WTC11 (cell line): ENCODE measurements at regions not wholly inside any gene's neighbourhood (a gene's known extent, or its start where the extent isn't known, plus 50 kb on each side); places are given as distances from the start of the nearest gene placed in this dataset.

Experiments
- ATAC-seq: fragments of 200-7000 bp; cut with Tn5 transposase; 2 replicates; pipeline ENCODE4 v1.10.0; 2021; ENCODE audit warnings: mild to moderate bottlenecking, moderate library complexity
- CTCF ChIA-PET: fragments of 300-600 bp; sonication (Branson Sonifier 250); formaldehyde crosslinking; loops from one replicate; lab custom pipeline; 2021; ENCODE audit warnings: antibody characterized with exemption; lab: Charles Lee
- POLR2A ChIA-PET: fragments of 350-600 bp; sonication (Branson Sonifier 250); formaldehyde crosslinking; loops from one replicate; lab custom pipeline; 2021; ENCODE audit warnings: antibody characterized with exemption; lab: Charles Lee
- DNase-seq: peaks from one replicate; pipeline ENCODE4 v3.0.0; 2021; ENCODE audit warnings: low spot score
- H3K27ac Mint-ChIP-seq: 2 replicates; pipeline ENCODE4 v1.8.0; 2021; ENCODE audit warnings: mixed read lengths
- H3K27me3 Mint-ChIP-seq: 2 replicates; pipeline ENCODE4 v1.8.0; 2021; ENCODE audit warnings: low read depth, mild to moderate bottlenecking, moderate library complexity, mixed read lengths
- H3K36me3 Mint-ChIP-seq: 2 replicates; pipeline ENCODE4 v1.8.0; 2021; ENCODE audit warnings: mixed read lengths
- H3K4me1 Mint-ChIP-seq: 2 replicates; pipeline ENCODE4 v1.8.0; 2022; ENCODE audit warnings: mixed read lengths
- H3K4me3 Mint-ChIP-seq: 2 replicates; pipeline ENCODE4 v1.8.0; 2021; ENCODE audit warnings: mild to moderate bottlenecking, moderate library complexity, mixed read lengths
- H3K9me3 Mint-ChIP-seq: 2 replicates; pipeline ENCODE4 v1.8.0; 2021; ENCODE audit warnings: mixed read lengths
- CBFB ChIP-seq: sonication (generic); formaldehyde crosslinking; IDR thresholded peaks from 2 replicates; pipeline ENCODE4 v1.8.1; 2022; ENCODE audit warnings: mild to moderate bottlenecking, low read depth, missing genetic modification reagents
- CREM ChIP-seq: sonication (generic); formaldehyde crosslinking; IDR thresholded peaks from 2 replicates; pipeline ENCODE4 v1.8.1; 2022; ENCODE audit warnings: mild to moderate bottlenecking, missing genetic modification reagents, moderate library complexity
- ESRRA ChIP-seq: sonication (generic); formaldehyde crosslinking; IDR thresholded peaks from 2 replicates; pipeline ENCODE4 v1.8.1; 2022; ENCODE audit warnings: mild to moderate bottlenecking, missing genetic modification reagents, borderline replicate concordance
- NFE2L1 ChIP-seq: sonication (generic); formaldehyde crosslinking; IDR thresholded peaks from 2 replicates; pipeline ENCODE4 v1.8.1; 2023; ENCODE audit warnings: missing genetic modification reagents
- NFYB ChIP-seq: sonication (generic); formaldehyde crosslinking; conservative IDR thresholded peaks from 2 replicates; pipeline ENCODE4 v1.8.0; 2022; ENCODE audit warnings: low read depth, missing genetic modification reagents
- SMAD3 ChIP-seq: sonication (generic); formaldehyde crosslinking; IDR thresholded peaks from 2 replicates; pipeline ENCODE4 v1.8.0; 2022; ENCODE audit warnings: missing genetic modification reagents, mild to moderate bottlenecking, borderline replicate concordance
- SP1 ChIP-seq: sonication (generic); formaldehyde crosslinking; conservative IDR thresholded peaks from 2 replicates; pipeline ENCODE4 v1.8.1; 2022; ENCODE audit warnings: missing genetic modification reagents
- ZNF219 ChIP-seq: sonication (generic); formaldehyde crosslinking; IDR thresholded peaks from 2 replicates; pipeline ENCODE4 v1.8.0; 2023; ENCODE audit warnings: missing genetic modification reagents, mild to moderate bottlenecking, borderline replicate concordance
- ZNF263 ChIP-seq: sonication (generic); formaldehyde crosslinking; IDR thresholded peaks from 2 replicates; pipeline ENCODE4 v1.8.1; 2022; ENCODE audit warnings: low read depth, mild to moderate bottlenecking, moderate library complexity, missing genetic modification reagents
- TF ChIP-seq, protein P1 (sequence below): fragments of 200-600 bp; IDR thresholded peaks from 2 replicates; pipeline ENCODE4 v1.8.0; 2022; ENCODE audit warnings: antibody characterized with exemption
- TF ChIP-seq, protein P2 (sequence below): sonication (generic); formaldehyde crosslinking; IDR thresholded peaks from 2 replicates; pipeline ENCODE4 v1.8.0; 2022; ENCODE audit warnings: mild to moderate bottlenecking, missing genetic modification reagents
- TF ChIP-seq, protein P3 (sequence below): sonication (generic); formaldehyde crosslinking; IDR thresholded peaks from 2 replicates; pipeline ENCODE4 v1.8.1; 2022; ENCODE audit warnings: mild to moderate bottlenecking, moderate library complexity, missing genetic modification reagents
- TF ChIP-seq, protein P4 (sequence below): sonication (generic); formaldehyde crosslinking; IDR thresholded peaks from 2 replicates; pipeline ENCODE4 v1.8.0; 2023; ENCODE audit warnings: mild to moderate bottlenecking, missing genetic modification reagents
- TF ChIP-seq, protein P5 (sequence below): fragments of 250-450 bp; sonication (Bioruptor Pico); IDR thresholded peaks from 2 replicates; pipeline ENCODE4 v1.9.0; 2021; ENCODE audit warnings: moderate library complexity, mild to moderate bottlenecking, inconsistent platforms, borderline replicate concordance
- TF ChIP-seq, protein P6 (sequence below): sonication (generic); formaldehyde crosslinking; IDR thresholded peaks from 2 replicates; pipeline ENCODE4 v1.8.1; 2022; ENCODE audit warnings: low read depth, mild to moderate bottlenecking, moderate library complexity, missing genetic modification reagents, borderline replicate concordance
- TF ChIP-seq, protein P7 (sequence below): sonication (generic); formaldehyde crosslinking; IDR thresholded peaks from 2 replicates; pipeline ENCODE4 v1.8.1; 2023; ENCODE audit warnings: mild to moderate bottlenecking, missing genetic modification reagents, borderline replicate concordance
- TF ChIP-seq, protein P8 (sequence below): fragments of 250-450 bp; sonication (Bioruptor Pico); IDR thresholded peaks from 2 replicates; pipeline ENCODE4 v2.1.2; 2022; ENCODE audit warnings: mild to moderate bottlenecking, moderate library complexity
- TF ChIP-seq, protein P9 (sequence below): sonication (generic); formaldehyde crosslinking; IDR thresholded peaks from 2 replicates; pipeline ENCODE4 v1.8.0; 2022; ENCODE audit warnings: mild to moderate bottlenecking, missing genetic modification reagents
- TF ChIP-seq, protein P10 (sequence below): sonication (generic); formaldehyde crosslinking; conservative IDR thresholded peaks from 2 replicates; pipeline ENCODE4 v1.8.1; 2023; ENCODE audit warnings: mild to moderate bottlenecking, low read depth, missing genetic modification reagents, moderate library complexity

DNA sequence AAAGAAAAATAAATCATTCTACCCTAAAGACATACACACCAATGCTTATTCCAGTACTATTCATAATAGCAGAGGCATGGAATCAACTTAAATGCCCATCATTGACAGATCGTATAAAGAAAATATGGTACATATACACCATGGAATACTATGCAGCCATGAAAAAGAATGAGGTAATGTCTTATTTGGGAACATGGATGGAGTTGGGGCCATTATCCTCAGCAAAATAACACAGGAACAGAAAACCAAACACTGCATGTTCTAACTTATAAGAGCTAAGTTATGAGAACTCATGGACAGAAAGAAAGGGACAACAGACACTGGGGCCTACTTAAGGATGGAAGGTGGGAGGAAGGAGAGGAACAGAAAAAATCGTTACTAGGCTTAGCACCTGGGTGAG, 527.5 kb upstream of the ST8SIA4 start (continued):
- TF ChIP-seq, protein P1, sequence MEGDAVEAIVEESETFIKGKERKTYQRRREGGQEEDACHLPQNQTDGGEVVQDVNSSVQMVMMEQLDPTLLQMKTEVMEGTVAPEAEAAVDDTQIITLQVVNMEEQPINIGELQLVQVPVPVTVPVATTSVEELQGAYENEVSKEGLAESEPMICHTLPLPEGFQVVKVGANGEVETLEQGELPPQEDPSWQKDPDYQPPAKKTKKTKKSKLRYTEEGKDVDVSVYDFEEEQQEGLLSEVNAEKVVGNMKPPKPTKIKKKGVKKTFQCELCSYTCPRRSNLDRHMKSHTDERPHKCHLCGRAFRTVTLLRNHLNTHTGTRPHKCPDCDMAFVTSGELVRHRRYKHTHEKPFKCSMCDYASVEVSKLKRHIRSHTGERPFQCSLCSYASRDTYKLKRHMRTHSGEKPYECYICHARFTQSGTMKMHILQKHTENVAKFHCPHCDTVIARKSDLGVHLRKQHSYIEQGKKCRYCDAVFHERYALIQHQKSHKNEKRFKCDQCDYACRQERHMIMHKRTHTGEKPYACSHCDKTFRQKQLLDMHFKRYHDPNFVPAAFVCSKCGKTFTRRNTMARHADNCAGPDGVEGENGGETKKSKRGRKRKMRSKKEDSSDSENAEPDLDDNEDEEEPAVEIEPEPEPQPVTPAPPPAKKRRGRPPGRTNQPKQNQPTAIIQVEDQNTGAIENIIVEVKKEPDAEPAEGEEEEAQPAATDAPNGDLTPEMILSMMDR, result no peak
- TF ChIP-seq, all 79 proteins: peak for 0

DNA sequence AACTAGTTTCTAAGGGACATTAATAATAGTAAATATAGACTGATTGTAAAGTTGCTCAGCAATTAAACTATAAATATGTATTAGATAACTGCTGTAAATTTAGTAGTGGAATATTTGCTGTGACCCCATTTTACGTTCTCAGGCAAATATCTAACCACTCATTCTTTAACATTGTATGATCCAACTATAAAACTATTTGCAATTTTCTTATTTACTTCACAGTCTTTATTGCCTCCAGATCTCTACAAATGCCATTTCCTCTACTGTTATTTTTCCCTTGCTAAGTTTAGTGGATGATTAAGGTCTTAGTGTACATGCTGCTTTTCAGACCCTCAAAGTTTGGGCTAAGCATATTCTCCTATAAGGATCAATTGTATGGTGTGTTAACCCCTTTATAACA, 526.2 kb upstream of the ST8SIA4 start:
- Mint-ChIP-seq H3K4me1 (no peaks in the 10 kb centered on the region), H3K4me3 (no peak overlapping the region), H3K27ac (no peak overlapping the region), H3K36me3 (no peaks in the 10 kb centered on the region), H3K9me3 (peaks cover 9% of the 10 kb centered on the region), H3K27me3 (no peaks in the 10 kb centered on the region)
- POLR2A ChIA-PET, result no interaction called here
- DNase-seq (no peak), ATAC-seq (no peak)
- CTCF ChIA-PET, result no interaction called here
- no peak for TF ChIP-seq ESRRA (CRISPR knock-in tag)
- TF ChIP-seq, protein P2, sequence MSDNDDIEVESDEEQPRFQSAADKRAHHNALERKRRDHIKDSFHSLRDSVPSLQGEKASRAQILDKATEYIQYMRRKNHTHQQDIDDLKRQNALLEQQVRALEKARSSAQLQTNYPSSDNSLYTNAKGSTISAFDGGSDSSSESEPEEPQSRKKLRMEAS (CRISPR knock-in tag), result no peak
- no peak for TF ChIP-seq NFE2L1 (CRISPR knock-in tag)
- TF ChIP-seq, protein P3, sequence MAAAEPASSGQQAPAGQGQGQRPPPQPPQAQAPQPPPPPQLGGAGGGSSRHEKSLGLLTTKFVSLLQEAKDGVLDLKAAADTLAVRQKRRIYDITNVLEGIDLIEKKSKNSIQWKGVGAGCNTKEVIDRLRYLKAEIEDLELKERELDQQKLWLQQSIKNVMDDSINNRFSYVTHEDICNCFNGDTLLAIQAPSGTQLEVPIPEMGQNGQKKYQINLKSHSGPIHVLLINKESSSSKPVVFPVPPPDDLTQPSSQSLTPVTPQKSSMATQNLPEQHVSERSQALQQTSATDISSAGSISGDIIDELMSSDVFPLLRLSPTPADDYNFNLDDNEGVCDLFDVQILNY, result no peak
- no peak for TF ChIP-seq NFYB (CRISPR knock-in tag)
- TF ChIP-seq, protein P4, sequence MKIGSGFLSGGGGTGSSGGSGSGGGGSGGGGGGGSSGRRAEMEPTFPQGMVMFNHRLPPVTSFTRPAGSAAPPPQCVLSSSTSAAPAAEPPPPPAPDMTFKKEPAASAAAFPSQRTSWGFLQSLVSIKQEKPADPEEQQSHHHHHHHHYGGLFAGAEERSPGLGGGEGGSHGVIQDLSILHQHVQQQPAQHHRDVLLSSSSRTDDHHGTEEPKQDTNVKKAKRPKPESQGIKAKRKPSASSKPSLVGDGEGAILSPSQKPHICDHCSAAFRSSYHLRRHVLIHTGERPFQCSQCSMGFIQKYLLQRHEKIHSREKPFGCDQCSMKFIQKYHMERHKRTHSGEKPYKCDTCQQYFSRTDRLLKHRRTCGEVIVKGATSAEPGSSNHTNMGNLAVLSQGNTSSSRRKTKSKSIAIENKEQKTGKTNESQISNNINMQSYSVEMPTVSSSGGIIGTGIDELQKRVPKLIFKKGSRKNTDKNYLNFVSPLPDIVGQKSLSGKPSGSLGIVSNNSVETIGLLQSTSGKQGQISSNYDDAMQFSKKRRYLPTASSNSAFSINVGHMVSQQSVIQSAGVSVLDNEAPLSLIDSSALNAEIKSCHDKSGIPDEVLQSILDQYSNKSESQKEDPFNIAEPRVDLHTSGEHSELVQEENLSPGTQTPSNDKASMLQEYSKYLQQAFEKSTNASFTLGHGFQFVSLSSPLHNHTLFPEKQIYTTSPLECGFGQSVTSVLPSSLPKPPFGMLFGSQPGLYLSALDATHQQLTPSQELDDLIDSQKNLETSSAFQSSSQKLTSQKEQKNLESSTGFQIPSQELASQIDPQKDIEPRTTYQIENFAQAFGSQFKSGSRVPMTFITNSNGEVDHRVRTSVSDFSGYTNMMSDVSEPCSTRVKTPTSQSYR, result no peak
- no peak for TF ChIP-seq ZNF219 (CRISPR knock-in tag)
- TF ChIP-seq, protein P5, sequence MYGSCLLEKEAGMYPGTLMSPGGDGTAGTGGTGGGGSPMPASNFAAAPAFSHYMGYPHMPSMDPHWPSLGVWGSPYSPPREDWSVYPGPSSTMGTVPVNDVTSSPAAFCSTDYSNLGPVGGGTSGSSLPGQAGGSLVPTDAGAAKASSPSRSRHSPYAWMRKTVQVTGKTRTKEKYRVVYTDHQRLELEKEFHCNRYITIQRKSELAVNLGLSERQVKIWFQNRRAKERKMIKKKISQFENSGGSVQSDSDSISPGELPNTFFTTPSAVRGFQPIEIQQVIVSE (CRISPR knock-in tag), result no peak
- TF ChIP-seq SP1 (CRISPR knock-in tag), result no peak
- TF ChIP-seq CBFB (CRISPR knock-in tag), result no peak
- no peak for TF ChIP-seq ZNF263 (CRISPR knock-in tag)
- no peak for TF ChIP-seq SMAD3
- TF ChIP-seq, protein P6, sequence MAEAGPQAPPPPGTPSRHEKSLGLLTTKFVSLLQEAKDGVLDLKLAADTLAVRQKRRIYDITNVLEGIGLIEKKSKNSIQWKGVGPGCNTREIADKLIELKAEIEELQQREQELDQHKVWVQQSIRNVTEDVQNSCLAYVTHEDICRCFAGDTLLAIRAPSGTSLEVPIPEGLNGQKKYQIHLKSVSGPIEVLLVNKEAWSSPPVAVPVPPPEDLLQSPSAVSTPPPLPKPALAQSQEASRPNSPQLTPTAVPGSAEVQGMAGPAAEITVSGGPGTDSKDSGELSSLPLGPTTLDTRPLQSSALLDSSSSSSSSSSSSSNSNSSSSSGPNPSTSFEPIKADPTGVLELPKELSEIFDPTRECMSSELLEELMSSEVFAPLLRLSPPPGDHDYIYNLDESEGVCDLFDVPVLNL (CRISPR knock-in tag), result no peak
- TF ChIP-seq, protein P7, sequence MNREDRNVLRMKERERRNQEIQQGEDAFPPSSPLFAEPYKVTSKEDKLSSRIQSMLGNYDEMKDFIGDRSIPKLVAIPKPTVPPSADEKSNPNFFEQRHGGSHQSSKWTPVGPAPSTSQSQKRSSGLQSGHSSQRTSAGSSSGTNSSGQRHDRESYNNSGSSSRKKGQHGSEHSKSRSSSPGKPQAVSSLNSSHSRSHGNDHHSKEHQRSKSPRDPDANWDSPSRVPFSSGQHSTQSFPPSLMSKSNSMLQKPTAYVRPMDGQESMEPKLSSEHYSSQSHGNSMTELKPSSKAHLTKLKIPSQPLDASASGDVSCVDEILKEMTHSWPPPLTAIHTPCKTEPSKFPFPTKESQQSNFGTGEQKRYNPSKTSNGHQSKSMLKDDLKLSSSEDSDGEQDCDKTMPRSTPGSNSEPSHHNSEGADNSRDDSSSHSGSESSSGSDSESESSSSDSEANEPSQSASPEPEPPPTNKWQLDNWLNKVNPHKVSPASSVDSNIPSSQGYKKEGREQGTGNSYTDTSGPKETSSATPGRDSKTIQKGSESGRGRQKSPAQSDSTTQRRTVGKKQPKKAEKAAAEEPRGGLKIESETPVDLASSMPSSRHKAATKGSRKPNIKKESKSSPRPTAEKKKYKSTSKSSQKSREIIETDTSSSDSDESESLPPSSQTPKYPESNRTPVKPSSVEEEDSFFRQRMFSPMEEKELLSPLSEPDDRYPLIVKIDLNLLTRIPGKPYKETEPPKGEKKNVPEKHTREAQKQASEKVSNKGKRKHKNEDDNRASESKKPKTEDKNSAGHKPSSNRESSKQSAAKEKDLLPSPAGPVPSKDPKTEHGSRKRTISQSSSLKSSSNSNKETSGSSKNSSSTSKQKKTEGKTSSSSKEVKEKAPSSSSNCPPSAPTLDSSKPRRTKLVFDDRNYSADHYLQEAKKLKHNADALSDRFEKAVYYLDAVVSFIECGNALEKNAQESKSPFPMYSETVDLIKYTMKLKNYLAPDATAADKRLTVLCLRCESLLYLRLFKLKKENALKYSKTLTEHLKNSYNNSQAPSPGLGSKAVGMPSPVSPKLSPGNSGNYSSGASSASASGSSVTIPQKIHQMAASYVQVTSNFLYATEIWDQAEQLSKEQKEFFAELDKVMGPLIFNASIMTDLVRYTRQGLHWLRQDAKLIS (CRISPR knock-in tag), result no peak
- TF ChIP-seq, protein P8, sequence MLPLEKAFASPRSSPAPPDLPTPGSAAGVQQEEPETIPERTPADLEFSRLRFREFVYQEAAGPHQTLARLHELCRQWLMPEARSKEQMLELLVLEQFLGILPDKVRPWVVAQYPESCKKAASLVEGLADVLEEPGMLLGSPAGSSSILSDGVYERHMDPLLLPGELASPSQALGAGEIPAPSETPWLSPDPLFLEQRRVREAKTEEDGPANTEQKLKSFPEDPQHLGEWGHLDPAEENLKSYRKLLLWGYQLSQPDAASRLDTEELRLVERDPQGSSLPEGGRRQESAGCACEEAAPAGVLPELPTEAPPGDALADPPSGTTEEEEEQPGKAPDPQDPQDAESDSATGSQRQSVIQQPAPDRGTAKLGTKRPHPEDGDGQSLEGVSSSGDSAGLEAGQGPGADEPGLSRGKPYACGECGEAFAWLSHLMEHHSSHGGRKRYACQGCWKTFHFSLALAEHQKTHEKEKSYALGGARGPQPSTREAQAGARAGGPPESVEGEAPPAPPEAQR (CRISPR knock-in tag), result no peak
- no peak for TF ChIP-seq CREM (CRISPR knock-in tag)
- TF ChIP-seq, protein P9, sequence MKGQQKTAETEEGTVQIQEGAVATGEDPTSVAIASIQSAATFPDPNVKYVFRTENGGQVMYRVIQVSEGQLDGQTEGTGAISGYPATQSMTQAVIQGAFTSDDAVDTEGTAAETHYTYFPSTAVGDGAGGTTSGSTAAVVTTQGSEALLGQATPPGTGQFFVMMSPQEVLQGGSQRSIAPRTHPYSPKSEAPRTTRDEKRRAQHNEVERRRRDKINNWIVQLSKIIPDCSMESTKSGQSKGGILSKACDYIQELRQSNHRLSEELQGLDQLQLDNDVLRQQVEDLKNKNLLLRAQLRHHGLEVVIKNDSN (CRISPR knock-in tag), result no peak
- TF ChIP-seq, protein P10, sequence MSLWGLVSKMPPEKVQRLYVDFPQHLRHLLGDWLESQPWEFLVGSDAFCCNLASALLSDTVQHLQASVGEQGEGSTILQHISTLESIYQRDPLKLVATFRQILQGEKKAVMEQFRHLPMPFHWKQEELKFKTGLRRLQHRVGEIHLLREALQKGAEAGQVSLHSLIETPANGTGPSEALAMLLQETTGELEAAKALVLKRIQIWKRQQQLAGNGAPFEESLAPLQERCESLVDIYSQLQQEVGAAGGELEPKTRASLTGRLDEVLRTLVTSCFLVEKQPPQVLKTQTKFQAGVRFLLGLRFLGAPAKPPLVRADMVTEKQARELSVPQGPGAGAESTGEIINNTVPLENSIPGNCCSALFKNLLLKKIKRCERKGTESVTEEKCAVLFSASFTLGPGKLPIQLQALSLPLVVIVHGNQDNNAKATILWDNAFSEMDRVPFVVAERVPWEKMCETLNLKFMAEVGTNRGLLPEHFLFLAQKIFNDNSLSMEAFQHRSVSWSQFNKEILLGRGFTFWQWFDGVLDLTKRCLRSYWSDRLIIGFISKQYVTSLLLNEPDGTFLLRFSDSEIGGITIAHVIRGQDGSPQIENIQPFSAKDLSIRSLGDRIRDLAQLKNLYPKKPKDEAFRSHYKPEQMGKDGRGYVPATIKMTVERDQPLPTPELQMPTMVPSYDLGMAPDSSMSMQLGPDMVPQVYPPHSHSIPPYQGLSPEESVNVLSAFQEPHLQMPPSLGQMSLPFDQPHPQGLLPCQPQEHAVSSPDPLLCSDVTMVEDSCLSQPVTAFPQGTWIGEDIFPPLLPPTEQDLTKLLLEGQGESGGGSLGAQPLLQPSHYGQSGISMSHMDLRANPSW (CRISPR knock-in tag), result no peak
